ENCODE measurements at regions not wholly inside any gene's neighbourhood (a gene's known extent, or its start where the extent isn't known, plus 50 kb on each side); places are given as distances from the start of the nearest gene placed in this dataset.

GRCh38 chr6:170017603-170018320 lies 266.3 kb downstream of the ERMARD start:
- Histone ChIP-seq H2BK15ac (ENCODE audit: low read length) (no peak overlapping the region), H3K4ac (replicated peaks; ENCODE audit: insufficient read length, low read depth, low read length) (no peak overlapping the region), H3K36me3 (ENCODE audit: control insufficient read depth in 2 of 4, insufficient read depth in 4 of 4, low read length in 3 of 4) (no peaks in the 10 kb centered on the region), H3K4me2 (ENCODE audit: insufficient read depth in 1 of 2, low read depth in 2 of 2, low read length in 2 of 2) (no peak overlapping the region), H3K4me1 (replicated peaks in 1 of 4; ENCODE audit: control insufficient read depth in 3 of 4, insufficient read depth in 4 of 4, low read length in 3 of 4) (no peaks in the 10 kb centered on the region), H3K23ac (ENCODE audit: insufficient read length) (no peak overlapping the region), H3K23me2 (ENCODE audit: low read depth, low read length) (no peaks in the 10 kb centered on the region), H4K8ac (ENCODE audit: extremely low read depth, insufficient read depth, low read length) (no peak overlapping the region), H2BK5ac (ENCODE audit: low read depth, low read length) (no peak overlapping the region), H3K79me2 (ENCODE audit: control insufficient read depth in 1 of 2, insufficient read depth in 2 of 2, low read length in 2 of 2) (no peaks in the 10 kb centered on the region), H3K9ac (replicated peaks in 1 of 4; ENCODE audit: extremely low read depth in 1 of 4, low read depth in 3 of 4, low read length in 3 of 4) (no peak overlapping the region), H4K5ac (ENCODE audit: insufficient read length, low read depth, low read length) (no peak overlapping the region), H4K91ac (replicated peaks; ENCODE audit: insufficient read length, low read length) (no peak overlapping the region), H3K18ac (ENCODE audit: extremely low read depth, low read length) (no peak overlapping the region), H3K27me3 (replicated peaks in 1 of 4; ENCODE audit: control insufficient read depth in 3 of 4, extremely low read depth in 1 of 4, insufficient read depth in 3 of 4, low read length in 3 of 4) (peaks cover 0 to 2% (median 0%) of the 10 kb centered on the region in 4 experiments; a peak in 2 of 7 replicates), H2AK5ac (ENCODE audit: low read depth, low read length) (no peak overlapping the region), H2BK12ac (ENCODE audit: low read depth, low read length) (no peak overlapping the region), H3K14ac (ENCODE audit: insufficient read length) (no peak overlapping the region), H4K20me1 (replicated peaks in 1 of 2; ENCODE audit: control insufficient read depth in 1 of 2, insufficient read depth in 2 of 2, low read length in 2 of 2) (no peaks in the 10 kb centered on the region), H3K9me3 (ENCODE audit: insufficient read depth in 2 of 2, low read depth in 1 of 2, low read length in 1 of 2) (no peaks in the 10 kb centered on the region), H2BK120ac (replicated peaks; ENCODE audit: low read depth, low read length) (no peak overlapping the region), H2BK20ac (ENCODE audit: low read length) (no peak overlapping the region), H3K79me1 (ENCODE audit: low read depth, low read length) (no peaks in the 10 kb centered on the region), H3K4me3 (ENCODE audit: extremely low read depth in 1 of 4, insufficient read depth in 2 of 4, low read depth in 3 of 4, low read length in 4 of 4) (no peak overlapping the region), H3K27ac (ENCODE audit: low read depth, low read length) (no peak overlapping the region), H2AFZ (ENCODE audit: low read length) (no peak overlapping the region), H3K56ac (replicated peaks; ENCODE audit: insufficient read length, low read depth, low read length) (no peak overlapping the region)
- FAIRE-seq (no peak), DNase-seq (ENCODE audit: low read depth in 1 of 2, low spot score in 2 of 2) (no peak)
- 87% methylated on average over 11 of the region's 11 CpGs; no CpG with 5 or more reads in 1 of the 2 experiments for WGBS, 2 experiments (ENCODE audit: extremely low coverage in 1 of 2, insufficient coverage in 1 of 2, insufficient read length in 1 of 2, insufficient replicate concordance in 2 of 2, low coverage in 1 of 2, low lambda C conversion rate in 2 of 2, missing lambda C conversion rate in 1 of 2)
- ChIA-PET CTCF (ENCODE audit: partially characterized antibody) (no interaction called here), POLR2A (ENCODE audit: partially characterized antibody) (no interaction called here)
- no peak for TF ChIP-seq CBX5 (IDR thresholded peaks at IDR 0.05; ENCODE audit: low read depth, low read length)

Measured in H1 (cell line).